Hepatocyte (in vitro differentiated cells): ENCODE measurements at regions not wholly inside any gene's neighbourhood (a gene's known extent, or its start where the extent isn't known, plus 50 kb on each side); places are given as distances from the start of the nearest gene placed in this dataset.

Source experiments
- DNase-seq: peaks from one replicate; pipeline ENCODE4 v3.0.0-alpha.2; 2016; ENCODE audit warnings: low spot score
- H2AFZ ChIP-seq: fragments of 200-600 bp; sonication (generic); 2 replicates; pipeline ENCODE4 v1.6.0; 2016; ENCODE audit warnings: antibody characterized with exemption, mild to moderate bottlenecking
- H3K27ac ChIP-seq: fragments of 200-600 bp; sonication (generic); 2 replicates; pipeline ENCODE4 v1.5.1; 2016; ENCODE audit warnings: mild to moderate bottlenecking
- H3K27me3 ChIP-seq: fragments of 200-600 bp; sonication (generic); 2 replicates; pipeline ENCODE4 v1.6.1; 2016
- H3K36me3 ChIP-seq: fragments of 200-600 bp; sonication (generic); replicated peaks from 2 replicates; pipeline ENCODE4 v1.5.1; 2016; ENCODE audit warnings: low read depth; ENCODE audit not compliant: insufficient read depth
- H3K4me1 ChIP-seq: fragments of 200-600 bp; sonication (generic); 2 replicates; pipeline ENCODE4 v1.5.1; 2016; ENCODE audit warnings: mild to moderate bottlenecking, moderate library complexity; ENCODE audit not compliant: insufficient read depth
- H3K4me2 ChIP-seq: fragments of 200-600 bp; sonication (generic); 2 replicates; pipeline ENCODE4 v1.6.0; 2016
- H3K4me3 ChIP-seq: fragments of 200-600 bp; sonication (generic); 2 replicates; pipeline ENCODE4 v1.5.1; 2016; ENCODE audit warnings: mild to moderate bottlenecking
- H3K79me2 ChIP-seq: fragments of 200-600 bp; sonication (generic); 2 replicates; pipeline ENCODE4 v1.6.0; 2017; ENCODE audit warnings: mild to moderate bottlenecking
- H3K9me2 ChIP-seq: fragments of 200-600 bp; sonication (generic); replicated peaks from 2 replicates; pipeline ENCODE4 v1.6.0; 2017; ENCODE audit warnings: mild to moderate bottlenecking; ENCODE audit not compliant: insufficient read depth
- H3K9me3 ChIP-seq: fragments of 200-600 bp; sonication (generic); 2 replicates; pipeline ENCODE4 v1.5.1; 2016; ENCODE audit warnings: low read depth, mild to moderate bottlenecking
- H4K20me1 ChIP-seq: fragments of 200-600 bp; sonication (generic); 2 replicates; pipeline ENCODE4 v1.6.0; 2016; ENCODE audit warnings: mild to moderate bottlenecking; ENCODE audit not compliant: insufficient read depth, poor library complexity, severe bottlenecking
- CTCF ChIP-seq: fragments of 200-600 bp; sonication (generic); IDR thresholded peaks from 2 replicates; pipeline ENCODE4 v1.5.1; 2016; ENCODE audit warnings: antibody characterized with exemption, mild to moderate bottlenecking; ENCODE audit not compliant: poor library complexity
- EZH2 ChIP-seq: fragments of 200-600 bp; sonication (generic); IDR thresholded peaks from 2 replicates; pipeline ENCODE4 v1.6.1; 2016; ENCODE audit warnings: antibody characterized with exemption, mild to moderate bottlenecking, borderline replicate concordance
- EZH2phosphoT487 ChIP-seq: fragments of 200-600 bp; sonication (generic); IDR thresholded peaks from one replicate; pipeline ENCODE4 v1.6.1; 2018; ENCODE audit warnings: antibody characterized with exemption, mild to moderate bottlenecking, low read depth, moderate library complexity; ENCODE audit not compliant: unreplicated experiment, severe bottlenecking
- WGBS: methylation state at CpG from one replicate; pipeline ENCODE4 v1.1.6; 2016; ENCODE audit warnings: low lambda C conversion rate; ENCODE audit errors: missing lambda C conversion rate; 5-methylcytosine and 5-hydroxymethylcytosine counted together

- 95% methylated on average over 3 of the region's 3 CpGs for WGBS
Measured at GRCh38 chrX:113726009-113726408, 857.9 kb upstream of the HTR2C start.

GRCh38 chrX:113699939-113700338 lies 859.3 kb upstream of the AMOT start:
- 95% methylated on average over 3 of the region's 3 CpGs for WGBS

More at GRCh38 chrX:113726009-113726408, 857.9 kb upstream of the HTR2C start:
- Histone ChIP-seq H4K20me1 (no peaks in the 10 kb centered on the region), H3K4me2 (no peak overlapping the region), H3K9me2 (no peaks in the 10 kb centered on the region), H3K79me2 (no peaks in the 10 kb centered on the region), H3K27ac (no peak overlapping the region), H3K4me1 (no peaks in the 10 kb centered on the region), H3K9me3 (no peaks in the 10 kb centered on the region), H3K36me3 (no peaks in the 10 kb centered on the region), H3K4me3 (no peak overlapping the region), H3K27me3 (no peaks in the 10 kb centered on the region), H2AFZ (no peak overlapping the region)
- no peak for DNase-seq
- no peak for TF ChIP-seq EZH2
- TF ChIP-seq EZH2phosphoT487: no peak
- TF ChIP-seq CTCF: no peak

GRCh38 chrX:113675278-113675677 lies 834.6 kb upstream of the AMOT start:
- no peak overlapping the region for H3K27ac ChIP-seq
- no peak overlapping the region for H3K4me3 ChIP-seq
- no peak overlapping the region for H3K4me2 ChIP-seq
- no peaks in the 10 kb centered on the region for H4K20me1 ChIP-seq
- WGBS: 89% methylated on average over 1 of the region's 1 CpG
- H3K27me3 ChIP-seq: no peaks in the 10 kb centered on the region
- no peaks in the 10 kb centered on the region for H3K4me1 ChIP-seq
- H3K9me3 ChIP-seq: no peaks in the 10 kb centered on the region
- no peak overlapping the region for H2AFZ ChIP-seq
- no peaks in the 10 kb centered on the region for H3K9me2 ChIP-seq
- no peak for DNase-seq
- TF ChIP-seq EZH2 (no peak), EZH2phosphoT487 (no peak), CTCF (no peak)
- no peaks in the 10 kb centered on the region for H3K79me2 ChIP-seq
- H3K36me3 ChIP-seq: no peaks in the 10 kb centered on the region

More at GRCh38 chrX:113699939-113700338, 859.3 kb upstream of the AMOT start:
- Histone ChIP-seq H3K27ac (no peak overlapping the region), H3K9me2 (no peaks in the 10 kb centered on the region), H3K36me3 (no peaks in the 10 kb centered on the region), H3K4me2 (no peak overlapping the region), H4K20me1 (no peaks in the 10 kb centered on the region), H3K79me2 (no peaks in the 10 kb centered on the region), H3K27me3 (no peaks in the 10 kb centered on the region), H3K9me3 (no peaks in the 10 kb centered on the region), H2AFZ (no peak overlapping the region), H3K4me3 (no peak overlapping the region), H3K4me1 (no peaks in the 10 kb centered on the region)
- TF ChIP-seq EZH2 (no peak), CTCF (no peak), EZH2phosphoT487 (no peak)
- DNase-seq: no peak

- Histone ChIP-seq H3K4me3 (no peak overlapping the region), H2AFZ (no peak overlapping the region), H3K4me2 (no peak overlapping the region), H3K27ac (no peak overlapping the region), H3K27me3 (no peaks in the 10 kb centered on the region), H3K36me3 (no peaks in the 10 kb centered on the region), H4K20me1 (no peaks in the 10 kb centered on the region), H3K9me2 (no peaks in the 10 kb centered on the region), H3K9me3 (no peaks in the 10 kb centered on the region), H3K79me2 (no peaks in the 10 kb centered on the region), H3K4me1 (no peaks in the 10 kb centered on the region)
- no peak for DNase-seq
- WGBS: 93% methylated on average over 2 of the region's 2 CpGs
- no peak for TF ChIP-seq EZH2
- no peak for TF ChIP-seq EZH2phosphoT487
- TF ChIP-seq CTCF: no peak
Measured at GRCh38 chrX:113651306-113651705, 810.7 kb upstream of the AMOT start.
